ENCODE measurements at regions not wholly inside any gene's neighbourhood (a gene's known extent, or its start where the extent isn't known, plus 50 kb on each side); places are given as distances from the start of the nearest gene placed in this dataset.
A peak's percentile ranks its signal among the peaks of the same experiment; 100 is the strongest.

GRCh38 chr7:54663603-54664234 lies 95.3 kb downstream of the SEC61G start:
- TF ChIP-seq CTCF (IDR thresholded peaks at IDR 0.05): no peak
- H3K9me3 ChIP-seq: no peaks in the 10 kb centered on the region
- intact Hi-C loops (cut with DNase I): no loop called here
- ATAC-seq (no peak), DNase-seq (no peak)
- no peaks in the 10 kb centered on the region for H3K4me1 ChIP-seq
- WGBS, 3 donors: 19 to 21% (median 20%) methylated on average over 16 of the region's 16 CpGs
- no peak overlapping the region for H3K27ac ChIP-seq
- H3K4me3 ChIP-seq: peak overlapping the region; percentile 49
- H3K36me3 ChIP-seq (ENCODE audit: insufficient read depth in 1 of 2, low read depth in 1 of 2): no peaks in the 10 kb centered on the region
- H3K27me3 ChIP-seq (ENCODE audit: insufficient read depth in 3 of 3, low read length in 2 of 3): peaks cover 0 to 39% (median 5%) of the 10 kb centered on the region in 3 donors

- intact Hi-C loops (cut with DNase I): no loop called here
- H3K27ac ChIP-seq: no peak overlapping the region
- no peak for TF ChIP-seq CTCF (IDR thresholded peaks at IDR 0.05)
- no peak for DNase-seq
- no peaks in the 10 kb centered on the region for H3K9me3 ChIP-seq
- H3K27me3 ChIP-seq (ENCODE audit: insufficient read depth in 3 of 3, low read length in 2 of 3): peaks cover 0 to 39% (median 5%) of the 10 kb centered on the region in 3 donors
- H3K36me3 ChIP-seq (ENCODE audit: insufficient read depth in 1 of 2, low read depth in 1 of 2): no peaks in the 10 kb centered on the region
- no peak overlapping the region for H3K4me3 ChIP-seq
- WGBS, 3 donors: 87 to 90% (median 89%) methylated on average over 12 to 13 of the region's 13 CpGs
- no peak for ATAC-seq
- no peaks in the 10 kb centered on the region for H3K4me1 ChIP-seq
Observed at GRCh38 chr7:54663186-54663585, 95.8 kb downstream of the SEC61G start.

GRCh38 chr7:54662701-54663100 lies 96.3 kb downstream of the SEC61G start:
- 62 to 68% (median 67%) methylated on average over 7 of the region's 7 CpGs for WGBS, 3 donors
- intact Hi-C loops (cut with DNase I): no loop called here
- H3K9me3 ChIP-seq: no peaks in the 10 kb centered on the region
- DNase-seq (no peak), ATAC-seq (no peak)
- H3K27ac ChIP-seq: no peak overlapping the region
- no peaks in the 10 kb centered on the region for H3K36me3 ChIP-seq (ENCODE audit: insufficient read depth in 1 of 2, low read depth in 1 of 2)
- no peaks in the 10 kb centered on the region for H3K4me1 ChIP-seq
- H3K27me3 ChIP-seq (ENCODE audit: insufficient read depth in 3 of 3, low read length in 2 of 3): peaks cover 0 to 39% (median 5%) of the 10 kb centered on the region in 3 donors
- no peak overlapping the region for H3K4me3 ChIP-seq
- no peak for TF ChIP-seq CTCF (IDR thresholded peaks at IDR 0.05)

GRCh38 chr7:54653905-54654304 lies 105.1 kb downstream of the SEC61G start:
- Histone ChIP-seq H3K27me3 (ENCODE audit: insufficient read depth in 3 of 3, low read length in 2 of 3) (no peaks in the 10 kb centered on the region), H3K27ac (no peak overlapping the region), H3K4me1 (no peaks in the 10 kb centered on the region), H3K36me3 (ENCODE audit: insufficient read depth in 1 of 2, low read depth in 1 of 2) (no peaks in the 10 kb centered on the region), H3K4me3 (no peak overlapping the region), H3K9me3 (no peaks in the 10 kb centered on the region)
- 46 to 58% (median 55%) methylated on average over 3 of the region's 3 CpGs for WGBS, 3 donors
- ATAC-seq (no peak), DNase-seq (no peak)
- intact Hi-C loops (cut with DNase I): no loop called here
- no peak for TF ChIP-seq CTCF (IDR thresholded peaks at IDR 0.05)

- Histone ChIP-seq H3K36me3 (ENCODE audit: insufficient read depth in 1 of 2, low read depth in 1 of 2) (no peaks in the 10 kb centered on the region), H3K4me3 (no peak overlapping the region), H3K4me1 (no peaks in the 10 kb centered on the region), H3K27me3 (ENCODE audit: insufficient read depth in 3 of 3, low read length in 2 of 3) (no peaks in the 10 kb centered on the region), H3K27ac (no peak overlapping the region), H3K9me3 (no peaks in the 10 kb centered on the region)
- intact Hi-C loops (cut with DNase I): no loop called here
- no peak for ATAC-seq
- WGBS, 3 donors: 68 to 80% (median 78%) methylated on average over 6 of the region's 6 CpGs
- TF ChIP-seq CTCF (IDR thresholded peaks at IDR 0.05): no peak
- no peak for DNase-seq
Observed at GRCh38 chr7:54643064-54643463, 100.9 kb downstream of the VSTM2A start.
